Smooth muscle cell (in vitro differentiated cells): ENCODE measurements at regions not wholly inside any gene's neighbourhood (a gene's known extent, or its start where the extent isn't known, plus 50 kb on each side); places are given as distances from the start of the nearest gene placed in this dataset.
"Not testable (repeated sequence)": the region's sequence is repeated elsewhere in the genome, so short reads cannot be mapped to it uniquely, and the experiment has no call there.

Experiments used
- DNase-seq: peaks from one replicate; lab custom pipeline; 2025; ENCODE audit not compliant: unreplicated experiment; lab: John Stamatoyannopoulos, UW
- H2AFZ ChIP-seq: fragments of 200-600 bp; sonication (generic); 2 replicates; pipeline ENCODE4 v1.6.0; 2016; ENCODE audit warnings: antibody characterized with exemption, low read depth, mild to moderate bottlenecking
- H3F3A ChIP-seq: fragments of 200-600 bp; sonication (generic); 2 replicates; pipeline ENCODE4 v1.6.0; 2017; ENCODE audit warnings: antibody characterized with exemption, low read depth
- H3K27ac ChIP-seq: fragments of 200-600 bp; sonication (generic); 2 replicates; pipeline ENCODE4 v1.5.1; 2016; ENCODE audit warnings: low read depth, mild to moderate bottlenecking
- H3K27me3 ChIP-seq: fragments of 200-600 bp; sonication (generic); 2 replicates; pipeline ENCODE4 v1.6.1; 2016; ENCODE audit warnings: low read depth, mild to moderate bottlenecking
- H3K36me3 ChIP-seq: fragments of 200-600 bp; sonication (generic); 2 replicates; pipeline ENCODE4 v1.5.1; 2016; ENCODE audit warnings: low read depth
- H3K4me1 ChIP-seq: fragments of 200-600 bp; sonication (generic); 2 replicates; pipeline ENCODE4 v1.5.1; 2016; ENCODE audit warnings: low read depth
- H3K4me2 ChIP-seq: fragments of 200-600 bp; sonication (generic); 2 replicates; pipeline ENCODE4 v1.6.0; 2016; ENCODE audit warnings: mild to moderate bottlenecking
- H3K4me3 ChIP-seq: fragments of 200-600 bp; sonication (generic); 2 replicates; pipeline ENCODE4 v1.5.1; 2016; ENCODE audit warnings: mild to moderate bottlenecking
- H3K79me2 ChIP-seq: fragments of 200-600 bp; sonication (generic); 2 replicates; pipeline ENCODE4 v1.6.0; 2016; ENCODE audit warnings: low read depth, mild to moderate bottlenecking
- H3K9ac ChIP-seq: fragments of 200-600 bp; sonication (generic); 2 replicates; pipeline ENCODE4 v1.6.0; 2016; ENCODE audit warnings: low read depth
- H3K9me3 ChIP-seq: fragments of 200-600 bp; sonication (generic); replicated peaks from 2 replicates; pipeline ENCODE4 v1.5.1; 2016; ENCODE audit warnings: low read depth
- H4K20me1 ChIP-seq: fragments of 200-600 bp; sonication (generic); 2 replicates; pipeline ENCODE4 v1.6.0; 2016; ENCODE audit warnings: low read depth
- WGBS: methylation state at CpG from one replicate; pipeline ENCODE4 v1.1.7; 2016; ENCODE audit warnings: low lambda C conversion rate; 5-methylcytosine and 5-hydroxymethylcytosine counted together
- TF ChIP-seq, protein P1 (sequence below): fragments of 200-600 bp; sonication (generic); IDR thresholded peaks from 2 replicates; pipeline ENCODE4 v1.5.1; 2017; ENCODE audit warnings: borderline replicate concordance, mild to moderate bottlenecking, antibody characterized with exemption; ENCODE audit not compliant: insufficient read depth, poor library complexity, severe bottlenecking

DNA sequence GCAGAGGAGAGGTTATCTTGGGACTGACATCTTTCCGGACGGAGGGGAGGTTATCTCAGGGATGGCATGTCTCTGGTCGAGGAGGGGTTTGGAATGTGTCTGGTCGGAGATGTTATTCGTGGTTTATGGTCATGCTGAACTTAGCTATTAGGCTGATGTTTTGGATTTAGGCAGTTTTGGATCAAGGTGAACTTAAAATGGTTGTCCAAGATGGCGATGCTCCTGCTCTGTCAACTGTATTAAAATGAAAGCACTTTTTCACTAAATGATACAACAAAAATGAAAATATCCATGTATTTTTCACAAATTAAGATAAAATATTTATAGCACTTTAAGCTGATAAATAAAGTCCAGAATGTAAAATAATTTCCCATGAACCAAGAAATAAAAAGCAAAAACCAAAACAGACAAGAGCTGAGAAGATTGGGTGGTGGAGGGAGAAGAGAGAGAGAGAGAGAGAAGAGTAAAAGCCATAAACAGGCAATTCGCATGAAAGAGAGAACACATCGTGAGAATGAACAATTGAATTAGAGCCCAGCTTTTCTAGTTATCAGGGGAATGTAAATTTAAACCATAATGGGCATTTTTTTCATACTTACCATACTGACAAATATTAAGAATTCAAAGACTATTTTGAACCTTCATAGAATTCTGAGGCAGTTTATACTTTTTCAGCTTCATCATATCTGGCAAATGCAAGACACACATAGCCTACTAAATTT, 2236.0 kb upstream of the AGA start:
- H3K9me3 ChIP-seq = peaks cover 7% of the 10 kb centered on the region
- no peaks in the 10 kb centered on the region for H3K36me3 ChIP-seq
- H3K9ac ChIP-seq = no peak overlapping the region
- TF ChIP-seq, protein P1, sequence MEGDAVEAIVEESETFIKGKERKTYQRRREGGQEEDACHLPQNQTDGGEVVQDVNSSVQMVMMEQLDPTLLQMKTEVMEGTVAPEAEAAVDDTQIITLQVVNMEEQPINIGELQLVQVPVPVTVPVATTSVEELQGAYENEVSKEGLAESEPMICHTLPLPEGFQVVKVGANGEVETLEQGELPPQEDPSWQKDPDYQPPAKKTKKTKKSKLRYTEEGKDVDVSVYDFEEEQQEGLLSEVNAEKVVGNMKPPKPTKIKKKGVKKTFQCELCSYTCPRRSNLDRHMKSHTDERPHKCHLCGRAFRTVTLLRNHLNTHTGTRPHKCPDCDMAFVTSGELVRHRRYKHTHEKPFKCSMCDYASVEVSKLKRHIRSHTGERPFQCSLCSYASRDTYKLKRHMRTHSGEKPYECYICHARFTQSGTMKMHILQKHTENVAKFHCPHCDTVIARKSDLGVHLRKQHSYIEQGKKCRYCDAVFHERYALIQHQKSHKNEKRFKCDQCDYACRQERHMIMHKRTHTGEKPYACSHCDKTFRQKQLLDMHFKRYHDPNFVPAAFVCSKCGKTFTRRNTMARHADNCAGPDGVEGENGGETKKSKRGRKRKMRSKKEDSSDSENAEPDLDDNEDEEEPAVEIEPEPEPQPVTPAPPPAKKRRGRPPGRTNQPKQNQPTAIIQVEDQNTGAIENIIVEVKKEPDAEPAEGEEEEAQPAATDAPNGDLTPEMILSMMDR = no peak
- H3K4me1 ChIP-seq = no peaks in the 10 kb centered on the region
- no peak for DNase-seq
- no peak overlapping the region for H3K27ac ChIP-seq
- no peaks in the 10 kb centered on the region for H3K79me2 ChIP-seq
- H2AFZ ChIP-seq = no peak overlapping the region
- no peaks in the 10 kb centered on the region for H3F3A ChIP-seq
- no peaks in the 10 kb centered on the region for H4K20me1 ChIP-seq
- no peak overlapping the region for H3K4me3 ChIP-seq
- H3K4me2 ChIP-seq = no peak overlapping the region
- WGBS = 70% methylated on average over 8 of the region's 8 CpGs
- no peaks in the 10 kb centered on the region for H3K27me3 ChIP-seq

DNA sequence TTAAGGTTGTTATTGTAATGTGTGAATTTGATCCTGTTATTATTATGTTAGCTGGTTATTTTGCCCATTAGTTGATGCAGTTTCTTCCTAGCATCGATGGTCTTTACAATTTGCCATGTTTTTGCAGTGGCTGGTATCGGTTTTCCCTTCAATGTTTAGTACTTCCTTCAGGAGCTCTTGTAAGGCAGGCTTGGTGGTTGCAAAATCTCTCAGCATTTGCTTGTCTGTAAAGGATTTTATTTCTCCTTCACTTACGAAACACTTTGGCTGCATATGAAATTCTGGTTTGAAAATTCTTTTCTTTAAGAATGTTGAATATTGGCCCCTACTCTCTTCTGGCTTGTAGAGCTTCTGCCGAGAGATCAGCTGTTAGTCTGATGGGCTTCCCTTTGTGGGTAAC, 2241.4 kb upstream of the AGA start:
- H3K9ac ChIP-seq = not testable (repeated sequence)
- 90% methylated on average over 4 of the region's 4 CpGs for WGBS

DNA sequence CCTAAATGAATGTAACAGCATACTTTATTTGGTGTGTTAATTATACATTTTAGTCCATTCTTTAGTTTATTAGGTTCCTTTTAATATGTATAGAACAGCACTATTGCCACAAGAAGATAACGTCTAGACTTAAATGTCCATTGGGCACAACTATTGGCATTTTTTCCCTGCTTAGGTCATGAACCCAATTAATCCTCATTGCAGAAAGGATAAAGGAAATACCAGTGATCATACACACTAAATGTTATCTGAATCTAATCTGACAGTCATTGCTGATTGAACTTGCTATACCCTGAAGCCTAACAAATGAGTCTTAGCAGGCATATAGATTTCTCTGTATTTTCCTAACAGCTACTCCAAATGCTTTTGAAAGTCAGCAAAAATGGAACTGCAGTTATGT, 2250.0 kb upstream of the AGA start:
- DNase-seq = no peak
- Histone ChIP-seq H2AFZ (peak overlapping the region; percentile 29), H3K36me3 (no peaks in the 10 kb centered on the region), H3K4me2 (no peak overlapping the region), H3K9ac (no peak overlapping the region), H4K20me1 (no peaks in the 10 kb centered on the region), H3K79me2 (no peaks in the 10 kb centered on the region), H3K27me3 (no peaks in the 10 kb centered on the region), H3K27ac (no peak overlapping the region), H3K4me3 (no peak overlapping the region), H3F3A (no peaks in the 10 kb centered on the region), H3K4me1 (peaks cover 3% of the 10 kb centered on the region), H3K9me3 (no peaks in the 10 kb centered on the region)
- TF ChIP-seq, protein P1 = no peak
- 71% methylated on average over 1 of the region's 1 CpG for WGBS

More for the DNA sequence above, 2241.4 kb upstream of the AGA start:
- not testable (repeated sequence) for DNase-seq, H3F3A ChIP-seq, H4K20me1 ChIP-seq, H2AFZ ChIP-seq, H3K27ac ChIP-seq, H3K36me3 ChIP-seq, H3K4me3 ChIP-seq, H3K4me1 ChIP-seq, H3K4me2 ChIP-seq, H3K9me3 ChIP-seq, H3K79me2 ChIP-seq, H3K27me3 ChIP-seq

DNA sequence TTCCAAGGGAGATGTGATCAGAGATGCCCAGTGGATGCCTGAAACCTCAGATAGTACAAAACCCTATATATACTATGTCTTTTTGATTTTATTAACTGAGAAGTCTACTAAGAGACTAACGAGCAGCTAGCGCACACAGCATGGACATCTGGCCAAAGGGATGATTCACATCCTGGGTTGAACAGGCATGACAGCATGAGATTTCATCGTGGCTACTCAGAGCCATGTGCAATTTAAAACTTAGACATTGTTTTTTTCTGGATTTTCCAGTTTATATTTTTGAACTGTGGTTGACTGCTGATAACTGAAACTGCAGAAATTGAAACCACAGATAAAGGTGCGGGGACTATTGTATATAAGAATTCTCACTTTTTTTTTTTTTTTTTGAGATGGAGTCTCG, 2252.9 kb upstream of the AGA start:
- 28% methylated on average over 5 of the region's 5 CpGs for WGBS
- TF ChIP-seq, protein P1 = no peak
- Histone ChIP-seq H3K4me3 (no peak overlapping the region), H3K36me3 (no peaks in the 10 kb centered on the region), H4K20me1 (no peaks in the 10 kb centered on the region), H3K4me1 (peaks cover 3% of the 10 kb centered on the region), H3K9me3 (no peaks in the 10 kb centered on the region), H3K9ac (no peak overlapping the region), H3K4me2 (no peak overlapping the region), H3K27me3 (no peaks in the 10 kb centered on the region), H3F3A (no peaks in the 10 kb centered on the region), H2AFZ (no peak overlapping the region), H3K27ac (peak overlapping the region; percentile 80), H3K79me2 (no peaks in the 10 kb centered on the region)
- DNase-seq = no peak
